ENCODE measurements at regions not wholly inside any gene's neighbourhood (a gene's known extent, or its start where the extent isn't known, plus 50 kb on each side); places are given as distances from the start of the nearest gene placed in this dataset.
"Not testable (repeated sequence)": the region's sequence is repeated elsewhere in the genome, so short reads cannot be mapped to it uniquely, and the experiment has no call there.

DNA sequence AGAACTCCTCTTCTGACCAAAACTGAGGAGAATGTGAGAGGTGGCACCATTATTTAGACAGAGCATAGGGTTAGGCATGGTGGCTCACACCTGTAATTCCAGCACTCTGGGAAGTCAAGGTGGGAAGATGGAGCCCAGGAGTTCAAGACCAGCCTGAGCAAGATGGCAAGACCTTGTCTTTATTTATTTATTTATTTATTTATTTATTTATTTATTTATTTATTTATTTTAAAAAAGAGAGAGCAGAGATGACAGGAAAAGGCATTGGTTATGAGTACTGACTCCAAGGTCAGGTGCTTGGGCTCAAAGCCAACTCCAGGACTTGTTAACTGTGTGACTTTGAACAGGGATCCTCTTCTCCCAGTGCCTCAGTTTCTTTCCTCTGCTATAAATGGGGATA is 217.7 kb downstream of the MEX3B start:
- Histone ChIP-seq H3K4me2 (no peak overlapping the region), H3K79me2 (ENCODE audit: insufficient read depth, low read depth) (no peaks in the 10 kb centered on the region), H3K4me1 (ENCODE audit: low read depth, poor library complexity, severe bottlenecking) (no peaks in the 10 kb centered on the region), H3K27me3 (ENCODE audit: insufficient read depth, low read depth) (no peaks in the 10 kb centered on the region), H4K20me1 (ENCODE audit: insufficient read depth) (no peaks in the 10 kb centered on the region), H3K27ac (no peak overlapping the region), H3K4me3 (IDR thresholded peaks at IDR 0.05; ENCODE audit: insufficient read depth, low read depth, low read length) (no peak overlapping the region), H2AFZ (ENCODE audit: low read depth) (no peak overlapping the region), H3K9ac (no peak overlapping the region), H3K36me3 (ENCODE audit: insufficient read depth) (no peaks in the 10 kb centered on the region)
- TF ChIP-seq, protein P1, sequence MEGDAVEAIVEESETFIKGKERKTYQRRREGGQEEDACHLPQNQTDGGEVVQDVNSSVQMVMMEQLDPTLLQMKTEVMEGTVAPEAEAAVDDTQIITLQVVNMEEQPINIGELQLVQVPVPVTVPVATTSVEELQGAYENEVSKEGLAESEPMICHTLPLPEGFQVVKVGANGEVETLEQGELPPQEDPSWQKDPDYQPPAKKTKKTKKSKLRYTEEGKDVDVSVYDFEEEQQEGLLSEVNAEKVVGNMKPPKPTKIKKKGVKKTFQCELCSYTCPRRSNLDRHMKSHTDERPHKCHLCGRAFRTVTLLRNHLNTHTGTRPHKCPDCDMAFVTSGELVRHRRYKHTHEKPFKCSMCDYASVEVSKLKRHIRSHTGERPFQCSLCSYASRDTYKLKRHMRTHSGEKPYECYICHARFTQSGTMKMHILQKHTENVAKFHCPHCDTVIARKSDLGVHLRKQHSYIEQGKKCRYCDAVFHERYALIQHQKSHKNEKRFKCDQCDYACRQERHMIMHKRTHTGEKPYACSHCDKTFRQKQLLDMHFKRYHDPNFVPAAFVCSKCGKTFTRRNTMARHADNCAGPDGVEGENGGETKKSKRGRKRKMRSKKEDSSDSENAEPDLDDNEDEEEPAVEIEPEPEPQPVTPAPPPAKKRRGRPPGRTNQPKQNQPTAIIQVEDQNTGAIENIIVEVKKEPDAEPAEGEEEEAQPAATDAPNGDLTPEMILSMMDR (conservative IDR thresholded peaks at IDR 0.05; ENCODE audit: low read depth, low read length) = no peak

DNA sequence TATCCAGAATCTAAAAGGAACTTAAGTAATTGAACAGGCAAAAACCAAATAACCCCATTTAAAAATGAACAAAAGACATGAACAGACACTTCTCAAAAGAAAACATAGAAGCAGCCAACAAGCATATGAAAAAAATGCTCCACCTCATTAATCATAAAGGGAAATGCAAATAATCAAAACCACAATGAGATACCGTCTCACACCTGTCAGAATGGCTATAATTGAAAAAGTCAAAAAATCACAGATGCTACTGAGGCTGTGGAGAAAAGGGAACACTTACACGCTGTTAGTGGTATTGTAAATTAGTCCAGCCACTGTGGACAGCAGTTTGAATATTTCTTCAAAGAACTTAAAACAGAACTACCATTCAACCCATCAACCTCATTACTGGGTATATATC is 220.7 kb downstream of the MEX3B start:
- H3K4me3 ChIP-seq (IDR thresholded peaks at IDR 0.05; ENCODE audit: insufficient read depth, low read depth, low read length) = no peak overlapping the region
- H3K79me2 ChIP-seq (ENCODE audit: insufficient read depth, low read depth) = no peaks in the 10 kb centered on the region
- H3K4me2 ChIP-seq = no peak overlapping the region
- no peak overlapping the region for H3K9ac ChIP-seq
- TF ChIP-seq, protein P1 (conservative IDR thresholded peaks at IDR 0.05; ENCODE audit: low read depth, low read length) = no peak
- no peak overlapping the region for H2AFZ ChIP-seq (ENCODE audit: low read depth)
- H3K27ac ChIP-seq = no peak overlapping the region
- H3K4me1 ChIP-seq (ENCODE audit: low read depth, poor library complexity, severe bottlenecking) = no peaks in the 10 kb centered on the region
- H3K27me3 ChIP-seq (ENCODE audit: insufficient read depth, low read depth) = no peaks in the 10 kb centered on the region
- H4K20me1 ChIP-seq (ENCODE audit: insufficient read depth) = no peaks in the 10 kb centered on the region
- no peaks in the 10 kb centered on the region for H3K36me3 ChIP-seq (ENCODE audit: insufficient read depth)

DNA sequence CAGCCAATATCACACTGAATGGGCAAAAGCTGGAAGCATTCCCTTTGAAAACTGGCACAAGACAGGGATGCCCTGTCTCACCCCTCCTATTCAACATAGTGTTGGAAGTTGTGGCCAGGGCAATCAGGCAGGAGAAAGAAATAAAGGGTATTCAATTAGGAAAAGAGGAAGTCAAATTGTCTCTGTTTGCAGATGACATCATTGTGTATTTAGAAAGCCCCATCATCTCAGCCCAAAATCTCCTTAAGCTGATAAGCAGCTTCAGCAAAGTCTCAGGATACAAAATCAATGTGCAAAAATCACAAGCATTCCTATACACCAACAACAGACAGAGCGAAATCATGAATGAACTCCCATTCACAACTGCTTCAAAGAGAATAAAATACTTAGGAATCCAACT is 223.2 kb downstream of the MEX3B start:
- not testable (repeated sequence) for H3K9ac ChIP-seq; H4K20me1 ChIP-seq (ENCODE audit: insufficient read depth); H3K79me2 ChIP-seq (ENCODE audit: insufficient read depth, low read depth); H3K4me2 ChIP-seq; H3K4me3 ChIP-seq (IDR thresholded peaks at IDR 0.05; ENCODE audit: insufficient read depth, low read depth, low read length); H3K27ac ChIP-seq; H2AFZ ChIP-seq (ENCODE audit: low read depth); H3K27me3 ChIP-seq (ENCODE audit: insufficient read depth, low read depth); H3K4me1 ChIP-seq (ENCODE audit: low read depth, poor library complexity, severe bottlenecking); H3K36me3 ChIP-seq (ENCODE audit: insufficient read depth)

DNA sequence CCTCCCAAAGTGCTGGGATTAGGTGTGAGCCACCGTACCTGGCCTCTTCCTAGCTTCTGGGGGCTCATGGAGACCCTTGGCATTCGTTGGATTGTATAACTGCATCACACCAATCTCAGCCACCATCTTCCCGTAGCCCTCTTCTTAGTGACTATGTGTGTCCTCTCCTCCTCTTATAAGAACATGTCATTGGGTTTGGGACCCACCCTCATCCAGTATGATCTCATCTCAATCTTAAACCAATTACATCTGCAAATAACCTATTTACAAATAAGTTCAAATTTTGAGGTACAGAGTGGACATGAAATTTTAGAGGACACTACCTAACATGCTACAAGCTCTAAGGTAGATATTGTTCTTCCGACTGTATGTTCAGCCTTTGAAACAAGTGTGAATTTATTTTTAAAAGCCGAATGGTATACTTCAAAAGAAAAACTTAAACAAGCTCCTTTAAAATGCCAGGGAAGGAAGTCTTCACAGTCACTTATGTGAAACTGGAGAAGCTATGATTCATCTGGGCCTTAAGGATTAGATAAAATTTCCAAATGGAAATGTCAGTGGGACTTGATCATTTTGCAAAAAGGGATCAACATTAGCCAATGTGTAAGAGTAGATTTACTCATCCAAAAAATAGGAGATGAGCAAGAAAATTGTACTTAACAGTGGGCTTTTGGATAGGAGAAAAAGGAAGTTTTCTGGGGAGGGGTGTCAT is 225.7 kb downstream of the MEX3B start:
- H2AFZ ChIP-seq (ENCODE audit: low read depth) = no peak overlapping the region
- no peak overlapping the region for H3K4me2 ChIP-seq
- H3K27ac ChIP-seq = no peak overlapping the region
- TF ChIP-seq, protein P1 (conservative IDR thresholded peaks at IDR 0.05; ENCODE audit: low read depth, low read length) = no peak
- H3K4me3 ChIP-seq (IDR thresholded peaks at IDR 0.05; ENCODE audit: insufficient read depth, low read depth, low read length) = no peak overlapping the region
- no peaks in the 10 kb centered on the region for H3K36me3 ChIP-seq (ENCODE audit: insufficient read depth)
- no peaks in the 10 kb centered on the region for H3K4me1 ChIP-seq (ENCODE audit: low read depth, poor library complexity, severe bottlenecking)
- H3K27me3 ChIP-seq (ENCODE audit: insufficient read depth, low read depth) = no peaks in the 10 kb centered on the region
- no peak overlapping the region for H3K9ac ChIP-seq
- H3K79me2 ChIP-seq (ENCODE audit: insufficient read depth, low read depth) = no peaks in the 10 kb centered on the region
- H4K20me1 ChIP-seq (ENCODE audit: insufficient read depth) = no peaks in the 10 kb centered on the region

DNA sequence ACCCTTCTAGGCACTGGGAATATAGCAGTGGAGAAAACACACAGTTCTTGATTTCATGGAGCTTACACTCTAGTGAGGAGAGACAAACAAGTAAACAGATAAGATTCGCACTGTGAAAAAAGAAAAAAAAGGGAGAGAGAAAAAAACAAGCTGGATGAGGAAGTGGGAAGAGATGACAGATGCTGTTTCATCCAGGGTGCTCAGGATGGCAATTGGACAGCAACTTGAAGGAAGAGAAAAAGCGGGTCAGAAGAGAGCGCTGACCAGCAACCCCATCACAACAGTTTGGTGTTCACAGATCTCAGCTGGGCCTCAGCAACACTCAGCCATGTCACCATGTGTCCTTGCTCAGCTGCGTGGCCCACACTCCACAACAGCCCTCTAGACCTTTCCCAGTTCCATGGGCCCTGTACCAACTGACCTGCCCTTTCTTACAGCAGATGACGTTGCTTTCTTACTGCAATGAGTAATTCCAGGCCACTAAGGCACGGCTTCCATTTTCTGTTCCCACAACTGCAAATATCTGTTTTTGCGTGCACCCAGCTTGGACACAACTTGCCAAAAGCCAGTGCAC is 230.8 kb downstream of the MEX3B start:
- no peaks in the 10 kb centered on the region for H3K36me3 ChIP-seq (ENCODE audit: insufficient read depth)
- H3K4me2 ChIP-seq = no peak overlapping the region
- H3K4me3 ChIP-seq (IDR thresholded peaks at IDR 0.05; ENCODE audit: insufficient read depth, low read depth, low read length) = no peak overlapping the region
- H4K20me1 ChIP-seq (ENCODE audit: insufficient read depth) = no peaks in the 10 kb centered on the region
- H3K27ac ChIP-seq = no peak overlapping the region
- H3K79me2 ChIP-seq (ENCODE audit: insufficient read depth, low read depth) = no peaks in the 10 kb centered on the region
- no peaks in the 10 kb centered on the region for H3K4me1 ChIP-seq (ENCODE audit: low read depth, poor library complexity, severe bottlenecking)
- TF ChIP-seq, protein P1 (conservative IDR thresholded peaks at IDR 0.05; ENCODE audit: low read depth, low read length) = no peak
- H3K9ac ChIP-seq = no peak overlapping the region
- no peaks in the 10 kb centered on the region for H3K27me3 ChIP-seq (ENCODE audit: insufficient read depth, low read depth)
- no peak overlapping the region for H2AFZ ChIP-seq (ENCODE audit: low read depth)

Measured in KMS-11 (cell line).